H4 (cell line): ENCODE measurements at regions not wholly inside any gene's neighbourhood (a gene's known extent, or its start where the extent isn't known, plus 50 kb on each side); places are given as distances from the start of the nearest gene placed in this dataset.
A peak's percentile ranks its signal among the peaks of the same experiment; 100 is the strongest.
"Not testable (repeated sequence)": the region's sequence is repeated elsewhere in the genome, so short reads cannot be mapped to it uniquely, and the experiment has no call there.

Source experiments
- DNase-seq: peaks from one replicate; pipeline ENCODE4 v3.0.0-alpha.2; 2015; ENCODE audit warnings: low spot score

- no peak for DNase-seq
Observed at GRCh38 chr2:78132391-78133370, 610.5 kb upstream of the LRRTM4 start.

- no peak for DNase-seq
Observed at GRCh38 chr2:78145395-78145996, 623.3 kb upstream of the LRRTM4 start.

DNA sequence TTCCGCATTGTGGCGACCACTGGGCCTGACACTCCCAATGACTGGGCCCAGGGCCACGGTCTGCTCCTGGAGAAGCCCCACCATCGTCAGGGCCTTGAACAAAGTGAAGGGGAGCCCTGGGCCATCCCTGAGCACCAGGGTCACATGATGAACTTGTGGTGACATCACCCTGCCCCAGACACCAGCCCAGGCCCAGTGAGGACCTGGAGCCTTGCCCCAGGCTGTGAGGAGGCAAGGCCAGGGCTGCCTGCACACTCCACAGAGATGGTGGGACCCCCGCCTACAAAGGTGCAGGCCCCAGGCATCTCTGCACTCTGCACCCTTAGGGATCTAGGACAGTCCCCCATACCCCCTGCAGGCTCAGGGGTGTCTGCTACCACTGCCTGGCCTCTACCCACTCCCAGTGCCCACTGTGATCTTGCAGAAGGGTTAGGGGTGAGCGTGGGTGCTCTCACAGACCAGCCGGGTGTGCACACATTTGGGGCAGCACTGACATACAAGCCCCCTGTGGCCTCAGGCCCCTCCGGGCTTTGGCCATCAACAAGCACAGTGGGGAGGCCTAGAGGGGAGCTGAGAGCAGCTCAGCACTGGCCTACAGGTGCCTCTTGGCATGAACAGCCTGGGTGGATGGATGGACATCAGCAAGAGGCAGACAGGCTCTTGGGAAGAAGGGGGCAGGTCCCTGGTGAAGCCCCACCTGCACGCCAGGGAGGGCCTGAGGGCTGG, 624.0 kb upstream of the LRRTM4 start:
- DNase-seq = no peak

DNA sequence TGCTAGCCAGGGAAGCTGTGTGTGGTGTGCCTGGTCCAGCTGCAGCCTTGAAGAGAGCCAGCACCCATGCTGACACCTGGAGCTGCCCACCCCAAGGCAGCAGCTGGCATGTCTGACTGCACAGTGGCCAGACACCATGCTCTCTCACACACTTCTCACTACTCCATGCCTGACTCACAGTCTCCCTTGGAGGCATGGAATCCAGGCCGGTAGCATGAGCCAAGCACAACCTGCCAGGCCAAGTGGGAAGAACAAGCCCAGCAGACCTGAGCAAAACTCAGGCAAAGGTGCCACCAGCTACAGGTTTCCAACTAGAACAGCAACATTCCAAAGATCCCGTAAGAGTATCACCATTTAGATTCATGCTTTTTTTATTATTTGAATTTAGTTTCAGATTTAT, 625.3 kb upstream of the LRRTM4 start:
- peak; percentile 7 for DNase-seq

GRCh38 chr2:78154586-78154985, 632.4 kb upstream of the LRRTM4 start:
- no peak for DNase-seq

- DNase-seq = no peak
Observed at GRCh38 chr2:78162202-78162601, 640.0 kb upstream of the LRRTM4 start.

GRCh38 chr2:78172157-78172556, 650.0 kb upstream of the LRRTM4 start:
- not testable (repeated sequence) for DNase-seq

DNA sequence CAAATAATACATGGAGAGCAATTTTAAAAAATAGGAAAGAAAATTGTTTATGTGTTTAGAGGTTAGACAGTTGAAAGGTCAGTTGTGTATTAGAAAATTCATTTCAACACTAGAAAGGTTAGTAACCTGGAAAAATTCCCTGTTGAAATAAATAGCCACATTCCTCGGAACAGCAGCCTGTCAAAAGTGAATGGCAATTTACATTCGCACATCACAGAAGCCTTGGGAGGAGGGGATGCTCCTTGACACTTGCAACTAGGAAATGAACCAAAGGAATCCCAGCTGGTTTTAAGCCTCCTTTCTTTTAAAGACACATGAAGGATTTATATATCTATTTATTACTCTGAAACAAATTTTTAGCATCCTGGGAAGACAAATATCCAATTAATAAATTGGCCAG, 653.5 kb upstream of the LRRTM4 start:
- no peak for DNase-seq

GRCh38 chr2:78201064-78201575, 678.9 kb upstream of the LRRTM4 start:
- DNase-seq = no peak

DNA sequence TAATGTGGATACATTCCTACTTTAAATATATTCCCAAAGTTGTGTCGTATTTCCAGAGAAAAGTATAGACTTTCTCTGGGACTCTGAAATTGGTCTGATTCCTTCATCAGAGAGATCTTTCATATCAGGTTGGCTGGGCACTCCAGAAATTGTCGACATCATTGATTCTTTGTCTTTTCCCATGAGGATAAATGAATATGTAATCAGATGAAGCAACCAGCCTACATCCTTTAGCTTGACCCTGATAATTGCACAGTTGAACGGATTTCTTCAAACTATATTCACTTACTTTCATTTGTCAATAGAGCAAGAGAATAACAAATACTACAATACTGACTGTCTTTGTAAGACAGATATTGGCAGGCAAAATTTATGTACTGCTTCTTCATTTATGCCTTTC, 680.2 kb upstream of the LRRTM4 start:
- no peak for DNase-seq

- peak; percentile 82 for DNase-seq
Observed at GRCh38 chr2:78202986-78203670, 681.0 kb upstream of the LRRTM4 start.

DNA sequence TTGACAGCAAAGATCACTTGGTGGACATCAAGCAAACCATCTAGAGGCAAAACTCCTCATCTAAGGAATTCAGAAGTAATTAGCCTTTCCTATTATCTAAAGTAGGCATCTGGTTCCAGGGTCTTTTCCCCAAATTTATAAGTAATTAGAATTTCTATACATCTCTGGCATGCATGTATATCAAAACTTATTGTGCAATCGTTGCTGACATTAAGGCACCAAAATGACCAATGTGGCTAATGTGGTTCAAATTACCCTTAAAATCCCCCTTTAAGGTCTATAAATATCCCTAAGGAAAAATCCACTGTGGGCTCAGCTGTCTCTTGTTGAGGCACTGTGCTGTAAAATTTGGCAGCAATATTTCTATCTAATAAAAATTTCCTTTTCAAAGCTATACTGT, 695.9 kb upstream of the LRRTM4 start:
- no peak for DNase-seq

GRCh38 chr2:78237704-78238103, 715.5 kb upstream of the LRRTM4 start:
- no peak for DNase-seq

GRCh38 chr2:78245394-78246135, 723.4 kb upstream of the LRRTM4 start:
- no peak for DNase-seq

DNA sequence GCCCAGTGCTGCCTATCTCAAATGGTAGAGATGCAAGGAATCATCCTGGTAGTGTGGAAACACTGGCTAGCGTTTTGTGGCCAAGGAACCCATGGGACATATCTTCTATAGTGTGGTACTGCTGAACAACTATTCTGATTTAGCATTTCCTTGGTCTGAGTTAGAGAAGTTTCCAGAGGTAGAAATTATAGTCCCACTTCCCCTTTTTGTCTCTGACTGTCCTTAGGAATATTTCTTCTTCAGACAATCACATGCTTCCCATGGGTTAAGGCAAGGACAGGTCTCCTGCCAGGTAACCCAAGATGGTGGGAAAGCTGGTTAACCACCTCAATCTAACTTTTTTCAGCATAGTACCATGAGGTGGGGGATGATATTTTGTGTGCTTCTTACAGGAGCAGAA, 729.5 kb upstream of the LRRTM4 start:
- no peak for DNase-seq

DNA sequence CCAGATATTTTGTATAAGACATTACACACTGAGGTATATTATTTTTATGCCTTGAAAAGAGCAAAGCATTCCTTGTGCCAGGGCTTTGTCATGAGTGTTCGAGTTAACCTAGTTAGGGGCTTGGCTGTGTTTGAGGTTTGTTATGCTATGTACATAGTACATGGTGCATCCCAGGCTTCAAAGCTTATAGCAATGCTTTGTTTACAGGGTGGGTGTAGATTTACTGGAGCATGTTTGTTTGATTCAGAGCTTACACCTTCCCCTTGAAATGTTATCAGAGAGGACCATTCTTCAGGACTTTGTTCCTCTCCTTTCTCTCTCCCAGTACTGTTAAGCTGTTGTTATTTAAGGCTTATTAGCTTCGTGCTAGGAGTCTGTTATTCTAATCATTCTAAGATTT, 738.7 kb upstream of the LRRTM4 start:
- no peak for DNase-seq

GRCh38 chr2:78261454-78261853, 739.3 kb upstream of the LRRTM4 start:
- DNase-seq = no peak

GRCh38 chr2:78262089-78262488, 739.9 kb upstream of the LRRTM4 start:
- not testable (repeated sequence) for DNase-seq

DNA sequence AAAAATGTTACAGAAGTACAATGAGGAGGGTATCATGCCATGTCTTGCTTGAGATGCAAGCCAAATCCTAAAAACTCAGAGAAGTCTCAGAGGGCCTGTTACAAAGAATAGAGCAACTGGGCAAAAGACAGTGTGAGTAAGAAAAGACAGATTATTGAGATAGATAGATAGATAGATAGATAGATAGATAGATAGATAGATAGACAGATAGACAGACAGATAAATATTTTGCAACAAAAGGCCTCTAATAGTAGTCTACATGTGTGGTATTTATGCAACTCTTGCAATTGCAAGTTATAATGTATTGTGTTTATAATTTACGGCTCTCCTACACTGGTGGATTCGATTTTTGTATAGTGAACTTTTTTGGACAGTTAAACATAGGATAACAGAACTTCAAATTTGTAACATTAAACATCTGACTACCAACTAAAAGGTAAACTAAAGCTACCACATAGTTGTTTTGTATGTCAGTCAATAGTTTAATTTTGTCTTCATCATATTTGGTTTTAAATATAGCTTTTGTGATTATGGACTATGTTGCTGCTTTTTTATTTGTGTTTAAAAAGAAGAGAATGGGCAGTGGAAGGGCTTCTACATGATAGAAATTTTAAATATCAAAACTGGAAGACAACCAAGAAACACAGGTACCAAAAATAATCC, 740.7 kb upstream of the LRRTM4 start:
- DNase-seq = no peak

- DNase-seq = no peak
Observed at GRCh38 chr2:78263571-78263970, 741.4 kb upstream of the LRRTM4 start.
